NOMO-1 (cell line): ENCODE measurements at regions not wholly inside any gene's neighbourhood (a gene's known extent, or its start where the extent isn't known, plus 50 kb on each side); places are given as distances from the start of the nearest gene placed in this dataset.
"Not testable (repeated sequence)": the region's sequence is repeated elsewhere in the genome, so short reads cannot be mapped to it uniquely, and the experiment has no call there.

Experiments used
- DNase-seq, 2 experiments: peaks; one replicate each; lab custom pipeline; 2025; ENCODE audit not compliant: unreplicated experiment in 2 of 2; lab: John Stamatoyannopoulos, UW

DNA sequence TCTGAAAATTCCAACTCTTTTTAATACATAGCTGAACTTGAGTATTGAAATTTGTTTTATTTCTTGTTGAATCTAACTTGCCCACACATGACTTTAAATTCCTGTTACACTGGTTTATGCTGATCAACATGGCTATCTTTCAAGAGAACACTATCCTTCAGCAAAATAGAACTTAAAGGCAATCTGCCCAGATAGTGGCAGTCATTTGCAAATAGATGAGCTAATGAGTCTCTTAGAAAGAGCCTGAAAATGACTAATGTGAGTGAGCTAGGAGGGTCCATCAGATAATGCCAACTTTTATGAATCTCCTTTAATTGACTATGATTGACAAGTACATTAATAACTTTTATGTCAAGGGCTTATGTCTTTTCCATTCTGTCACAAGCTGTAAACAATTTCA, 1360.8 kb upstream of the C9orf72 start:
- DNase-seq, result no peak

DNA sequence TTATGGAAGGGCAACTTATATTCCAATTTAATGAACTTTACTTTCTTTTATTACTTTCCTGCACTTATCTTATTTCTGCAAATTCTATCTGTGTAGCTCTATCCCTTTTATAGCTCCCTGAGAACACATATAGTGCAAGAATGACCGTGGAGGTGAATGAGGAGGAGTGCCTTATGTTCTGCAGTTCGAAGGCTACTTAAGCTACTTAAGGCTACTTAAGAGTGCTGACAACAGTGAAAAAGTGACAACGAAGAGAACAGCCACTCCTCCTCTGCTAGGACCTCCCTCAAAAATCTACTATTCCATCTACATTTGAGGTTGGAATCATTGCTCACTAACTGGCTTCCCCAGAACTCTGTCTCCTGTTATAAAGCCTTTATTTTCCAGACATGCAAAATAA, 1365.7 kb upstream of the C9orf72 start:
- DNase-seq, result no peak

GRCh38 chr9:28941856-28942255, 1368.6 kb upstream of the C9orf72 start:
- DNase-seq, result no peak

DNA sequence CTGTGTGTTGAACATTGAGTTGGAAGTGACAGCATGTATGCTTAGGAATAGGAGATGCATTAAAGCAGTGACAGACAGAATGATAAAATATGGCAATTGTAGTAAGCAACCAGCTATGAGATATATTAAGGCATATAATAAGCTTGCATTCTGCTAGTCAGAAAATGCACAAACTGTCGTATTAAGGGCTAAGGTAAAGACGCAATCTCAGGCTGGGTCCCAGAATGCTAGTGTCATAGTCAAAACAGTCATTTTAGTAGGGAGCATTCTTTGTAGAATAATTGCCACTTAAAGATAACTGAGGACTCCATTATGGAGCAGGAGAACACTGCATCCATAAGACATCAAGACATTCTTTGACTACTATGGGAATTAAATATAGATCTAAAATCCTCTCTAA, 1369.7 kb upstream of the C9orf72 start:
- DNase-seq, result no peak

GRCh38 chr9:28946648-28947047, 1373.4 kb upstream of the C9orf72 start:
- DNase-seq, result no peak

DNA sequence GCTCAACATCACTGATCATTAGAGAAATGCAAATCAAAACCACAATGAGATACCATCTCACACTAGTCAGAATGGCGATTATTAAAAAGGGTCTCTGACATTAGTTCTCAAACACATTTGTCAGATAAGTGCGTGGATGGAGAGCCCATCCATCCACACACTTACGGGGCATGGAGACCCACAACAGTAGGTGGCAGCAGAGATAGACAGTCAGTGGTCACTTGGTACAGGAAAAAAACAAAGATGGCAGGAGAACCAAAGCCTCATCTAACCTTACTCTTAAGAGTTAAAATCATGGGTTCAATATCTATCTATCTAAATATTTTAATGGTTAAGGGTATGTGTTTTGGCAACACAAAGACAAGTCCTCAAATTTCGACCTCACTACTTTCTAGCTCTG, 1378.7 kb upstream of the C9orf72 start:
- no peak for DNase-seq

GRCh38 chr9:28956116-28956880, 1383.0 kb upstream of the C9orf72 start:
- DNase-seq, result no peak

- no peak for DNase-seq
These were observed 1387.3 kb upstream of the C9orf72 start for GRCh38 chr9:28960602-28961001.

DNA sequence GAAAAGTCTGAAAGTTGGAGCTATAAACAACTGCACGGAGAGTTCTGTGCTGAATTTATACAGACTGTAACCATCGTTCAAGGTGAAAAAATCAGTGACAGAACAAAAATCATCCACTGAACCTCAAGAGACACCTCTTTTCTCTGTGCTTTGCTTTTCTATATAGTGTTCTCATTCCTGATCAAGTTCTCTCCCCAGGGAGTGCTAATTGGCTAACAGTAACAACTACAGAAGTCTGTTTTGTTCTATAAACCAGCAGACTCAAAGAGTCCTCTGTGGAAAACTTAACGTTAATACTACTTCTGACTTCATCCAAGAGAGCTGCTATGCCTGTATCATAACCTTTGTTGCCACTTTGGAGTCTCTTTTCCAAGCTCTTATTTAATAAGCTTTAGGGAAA, 1388.3 kb upstream of the C9orf72 start:
- DNase-seq, result no peak

GRCh38 chr9:28967226-28967625, 1393.9 kb upstream of the C9orf72 start:
- no peak for DNase-seq

DNA sequence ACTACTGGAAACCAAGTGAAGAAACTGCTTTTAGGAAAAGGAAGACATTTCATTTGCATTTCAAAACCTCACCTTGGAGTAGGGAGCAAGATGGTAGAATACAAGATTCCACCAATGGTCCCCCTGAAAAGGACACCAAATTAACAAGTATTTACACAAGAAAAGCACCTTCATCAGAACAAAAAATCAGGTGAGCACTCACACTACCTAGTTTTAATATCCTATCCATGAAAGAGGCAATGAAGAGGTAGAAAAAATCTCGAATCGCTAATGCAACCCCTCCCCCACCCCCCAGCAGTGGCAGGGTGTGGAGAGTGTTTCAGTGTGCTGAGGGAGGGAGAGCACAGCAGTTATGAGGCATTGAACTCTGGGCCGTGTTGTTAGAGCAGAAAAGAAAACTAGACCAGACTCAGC, 1397.0 kb upstream of the C9orf72 start:
- DNase-seq, result no peak

- no peak for DNase-seq
These were observed 1398.6 kb upstream of the C9orf72 start for GRCh38 chr9:28971881-28972280.

DNA sequence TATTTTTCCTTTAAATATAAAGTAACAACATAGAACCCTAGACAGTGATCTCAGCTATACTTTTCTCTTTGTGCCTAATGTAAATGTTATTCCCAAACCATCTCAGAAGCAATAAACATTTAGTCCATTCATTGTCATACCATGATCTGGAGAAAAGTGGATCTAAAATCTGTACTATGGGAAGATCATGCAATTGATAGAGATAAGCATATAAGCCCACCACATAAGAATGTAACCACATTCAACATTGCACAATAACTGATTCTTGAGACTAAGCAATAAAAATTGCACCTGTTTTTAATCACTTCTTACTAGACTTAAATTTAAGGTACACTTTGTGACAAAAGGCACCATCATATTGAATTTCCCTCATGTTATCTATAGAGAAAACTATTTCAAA, 1403.0 kb upstream of the C9orf72 start:
- no peak for DNase-seq

- DNase-seq, result no peak
These were observed 1403.4 kb upstream of the C9orf72 start for GRCh38 chr9:28976684-28977083.

DNA sequence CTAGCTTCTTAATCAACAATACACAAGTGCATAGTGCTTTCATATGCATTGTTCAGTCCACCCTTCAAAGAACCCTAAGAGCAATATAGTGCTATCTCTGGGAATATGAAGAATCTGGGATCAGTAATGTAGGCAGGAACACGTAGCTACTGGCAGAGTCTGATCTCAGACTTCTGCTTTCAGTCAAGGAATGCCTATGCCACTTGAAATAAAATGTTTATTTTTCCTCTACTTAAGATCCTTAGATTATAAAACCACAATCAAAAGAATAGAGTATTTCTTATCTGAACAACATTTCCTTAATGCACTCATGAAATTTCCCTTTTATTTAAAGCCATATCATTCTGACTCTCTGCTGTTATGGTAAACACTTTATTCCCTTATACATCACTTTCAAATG, 1407.8 kb upstream of the C9orf72 start:
- DNase-seq, result no peak

- no peak for DNase-seq
These were observed 1408.4 kb upstream of the C9orf72 start for GRCh38 chr9:28981711-28982110.

DNA sequence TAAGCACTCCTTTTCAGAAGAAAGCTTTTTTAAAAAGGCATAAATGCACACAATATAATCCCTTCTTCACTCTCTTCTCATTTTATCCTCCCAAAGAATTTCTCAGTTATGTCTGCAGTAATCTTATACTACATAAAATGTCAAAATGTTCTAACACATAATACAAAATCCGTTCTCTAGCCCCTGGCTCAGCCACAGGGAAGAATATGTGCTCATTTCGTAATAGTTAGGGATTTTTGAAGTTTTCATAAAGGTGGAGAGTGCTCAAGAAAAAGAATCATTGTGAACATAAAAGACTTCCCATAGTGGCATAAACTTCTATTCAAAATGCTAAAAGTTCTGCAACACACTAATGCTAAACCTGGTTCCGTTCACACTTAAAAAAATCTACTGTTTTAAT, 1410.7 kb upstream of the C9orf72 start:
- DNase-seq, result no peak

DNA sequence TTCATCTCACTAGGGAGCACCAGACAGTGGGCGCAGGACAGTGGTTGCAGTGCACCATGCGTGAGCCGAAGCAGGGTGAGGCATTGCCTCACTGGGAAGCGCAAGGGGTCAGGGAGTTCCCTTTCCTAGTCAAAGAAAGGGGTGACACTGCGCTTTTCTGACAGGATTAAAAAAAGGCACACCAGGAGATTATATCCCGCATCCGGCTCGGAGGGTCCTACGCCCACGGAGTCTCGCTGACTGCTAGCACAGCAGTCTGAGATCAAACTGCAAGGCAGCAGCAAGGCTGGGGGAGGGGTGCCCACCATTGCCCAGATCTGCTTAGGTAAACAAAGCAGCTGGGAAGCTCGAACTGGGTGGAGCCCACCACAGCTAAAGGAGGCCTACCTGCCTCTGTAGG, 1416.7 kb upstream of the C9orf72 start:
- not testable (repeated sequence) for DNase-seq

GRCh38 chr9:28999057-28999456, 1425.8 kb upstream of the C9orf72 start:
- no peak for DNase-seq

DNA sequence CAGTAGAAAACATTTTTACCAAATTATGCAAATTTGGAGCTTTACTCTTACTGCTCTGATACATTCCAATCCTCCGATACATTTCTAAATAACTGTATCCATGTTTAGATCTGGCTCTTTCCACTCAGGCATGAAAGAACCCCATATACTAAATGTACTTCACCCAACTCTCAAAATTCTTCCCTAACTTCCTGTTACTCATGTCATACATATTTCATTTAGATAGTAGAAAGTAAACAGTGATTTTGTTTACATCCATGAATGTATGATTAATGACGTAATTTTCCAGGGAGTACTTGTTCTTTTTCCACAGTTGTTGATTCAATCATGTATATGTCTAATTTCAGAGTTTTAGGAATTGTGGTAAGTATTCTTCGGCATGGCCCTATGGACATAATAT, 1426.5 kb upstream of the C9orf72 start:
- no peak for DNase-seq

DNA sequence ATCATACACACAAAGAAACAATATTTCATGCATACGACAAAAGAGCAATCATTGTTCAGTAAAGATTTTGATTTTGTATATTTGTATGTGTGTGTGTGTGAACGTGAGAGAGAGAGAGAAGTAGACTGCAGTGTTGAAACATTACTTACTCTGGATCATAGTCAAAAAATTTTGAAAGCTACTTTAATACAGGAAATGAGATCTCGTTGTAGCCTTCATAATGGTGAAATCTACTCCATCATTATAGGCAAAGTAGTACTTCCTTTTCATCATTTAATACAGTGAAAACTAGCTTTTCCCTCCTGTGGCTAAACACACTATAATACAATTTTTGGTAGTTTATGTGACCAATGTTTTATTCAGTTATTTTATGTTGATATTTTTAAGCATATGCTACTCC, 1427.7 kb upstream of the C9orf72 start:
- no peak for DNase-seq

DNA sequence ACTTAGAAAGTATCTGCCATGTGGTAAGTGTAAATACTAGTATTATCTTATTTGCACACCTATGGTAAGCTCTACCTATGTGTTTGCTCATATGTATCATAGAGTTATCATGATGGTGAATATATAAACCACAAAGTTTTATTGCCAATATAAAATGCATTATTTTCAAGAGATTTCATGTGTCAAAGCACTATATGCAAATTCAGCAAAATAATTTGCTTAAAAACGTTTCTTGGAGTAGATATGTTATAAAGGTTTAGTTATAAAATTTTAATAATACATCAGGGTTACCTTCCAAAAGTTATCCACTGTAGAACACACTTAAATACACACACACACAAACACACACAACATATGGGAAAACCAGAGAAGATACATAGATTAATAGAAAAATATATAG, 1431.7 kb upstream of the C9orf72 start:
- no peak for DNase-seq

DNA sequence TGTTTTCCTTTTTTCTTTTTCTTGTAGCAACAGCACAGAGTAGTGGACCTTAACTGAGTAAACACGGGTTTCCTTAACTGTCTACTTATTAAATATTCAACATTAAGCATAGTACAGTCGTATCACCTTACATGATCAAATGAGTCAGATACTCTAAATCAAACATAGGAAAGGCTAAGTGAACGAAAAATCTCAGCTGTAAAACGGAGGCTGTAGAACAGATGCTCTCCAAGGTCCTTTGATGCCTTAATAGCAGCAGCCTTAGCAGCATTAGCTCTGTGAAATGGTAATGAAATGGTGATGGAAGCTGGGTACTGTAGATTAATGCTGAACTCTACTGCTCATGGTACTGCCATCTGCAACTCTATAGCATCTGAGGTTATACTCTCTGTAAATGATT, 1433.3 kb upstream of the C9orf72 start:
- DNase-seq, result no peak
